Neural cell (in vitro differentiated cells): ENCODE measurements at regions not wholly inside any gene's neighbourhood (a gene's known extent, or its start where the extent isn't known, plus 50 kb on each side); places are given as distances from the start of the nearest gene placed in this dataset.

Source experiments
- H2AFZ ChIP-seq: fragments of 200-600, 300-800 bp; sonication (generic), shearing (Covaris generic); 2 replicates; pipeline ENCODE4 v1.6.0; 2014; ENCODE audit warnings: low read depth, mild to moderate bottlenecking, antibody characterized with exemption, low read length, moderate library complexity
- H3F3A ChIP-seq: fragments of 200-600 bp; shearing (Covaris generic); 2 replicates; pipeline ENCODE4 v1.6.1; 2016; ENCODE audit warnings: mild to moderate bottlenecking, moderate library complexity, mixed read lengths, antibody characterized with exemption, low read length; ENCODE audit not compliant: insufficient read depth, poor library complexity, severe bottlenecking
- H3K27ac ChIP-seq: fragments of 200-600, 300-800 bp; sonication (generic), shearing (Covaris generic); 2 replicates; pipeline ENCODE4 v1.5.1; 2014; ENCODE audit warnings: mild to moderate bottlenecking, low read length, moderate library complexity
- H3K27me3 ChIP-seq: fragments of 300-800, 200-600 bp; sonication (generic), shearing (Covaris generic); 2 replicates; pipeline ENCODE4 v1.6.0; 2014; ENCODE audit warnings: mild to moderate bottlenecking, low read depth, low read length, moderate library complexity; ENCODE audit not compliant: insufficient read depth
- H3K36me3 ChIP-seq: fragments of 300-800, 200-600 bp; sonication (generic), shearing (Covaris generic); 2 replicates; pipeline ENCODE4 v1.5.1; 2014; ENCODE audit warnings: mild to moderate bottlenecking, antibody characterized with exemption, low read length, moderate library complexity; ENCODE audit not compliant: insufficient read depth
- H3K4me2 ChIP-seq: fragments of 300-800, 200-600 bp; sonication (generic), shearing (Covaris generic); 2 replicates; pipeline ENCODE4 v1.6.0; 2014; ENCODE audit warnings: mild to moderate bottlenecking, low read length
- H3K4me3 ChIP-seq: fragments of 300-800, 200-600 bp; sonication (generic), shearing (Covaris generic); 2 replicates; pipeline ENCODE4 v1.5.1; 2014; ENCODE audit warnings: mild to moderate bottlenecking, low read length, moderate library complexity
- H3K79me2 ChIP-seq: fragments of 200-600 bp; shearing (Covaris generic); replicated peaks from 2 replicates; pipeline ENCODE4 v1.6.0; 2014; ENCODE audit warnings: mild to moderate bottlenecking, low read length, moderate library complexity; ENCODE audit not compliant: insufficient read depth
- H3K9ac ChIP-seq: fragments of 300-800, 200-600 bp; sonication (generic), shearing (Covaris generic); 2 replicates; pipeline ENCODE4 v1.6.1; 2016; ENCODE audit warnings: mild to moderate bottlenecking, low read length, mixed read lengths
- H3K9me2 ChIP-seq: fragments of 200-600 bp; shearing (Covaris generic); 2 replicates; pipeline ENCODE4 v1.6.1; 2016; ENCODE audit warnings: mild to moderate bottlenecking, low read length, mixed read lengths; ENCODE audit not compliant: insufficient read depth
- H3K9me3 ChIP-seq: fragments of 200-600, 300-800 bp; sonication (generic), shearing (Covaris generic); 2 replicates; pipeline ENCODE4 v1.6.1; 2016; ENCODE audit warnings: mild to moderate bottlenecking, mixed run types, low read length, moderate library complexity, mixed read lengths
- H4K20me1 ChIP-seq: fragments of 200-600 bp; shearing (Covaris generic); 2 replicates; pipeline ENCODE4 v1.6.1; 2016; ENCODE audit warnings: mild to moderate bottlenecking, mixed run types; ENCODE audit not compliant: insufficient read depth
- CTCF ChIP-seq: fragments of 450-650 bp; IDR thresholded peaks from 2 replicates; pipeline ENCODE4 v1.5.1; 2014; ENCODE audit warnings: antibody characterized with exemption, mild to moderate bottlenecking, moderate library complexity; ENCODE audit not compliant: poor library complexity, severe bottlenecking
- EP300 ChIP-seq: fragments of 450-650 bp; conservative IDR thresholded peaks from 2 replicates; pipeline ENCODE4 v1.6.1; 2014; ENCODE audit warnings: antibody characterized with exemption, mild to moderate bottlenecking, moderate library complexity; ENCODE audit not compliant: poor library complexity, severe bottlenecking
- EZH2 ChIP-seq: fragments of 200-600, 300-800 bp; shearing (Covaris generic), sonication (generic); IDR thresholded peaks from 2 replicates; pipeline ENCODE4 v1.6.1; 2014; ENCODE audit warnings: antibody characterized with exemption, low read length, borderline replicate concordance, mild to moderate bottlenecking; ENCODE audit not compliant: insufficient read depth, poor library complexity, severe bottlenecking
- MXI1 ChIP-seq: fragments of 450-650 bp; conservative IDR thresholded peaks from 2 replicates; pipeline ENCODE4 v1.6.1; 2014; ENCODE audit warnings: antibody characterized with exemption, mild to moderate bottlenecking; ENCODE audit not compliant: poor library complexity, severe bottlenecking
- POLR2AphosphoS5 ChIP-seq: IDR thresholded peaks from 2 replicates; pipeline ENCODE4 v1.6.1; 2012
- RAD21 ChIP-seq: fragments of 450-650 bp; conservative IDR thresholded peaks from 2 replicates; pipeline ENCODE4 v1.6.1; 2014; ENCODE audit warnings: antibody characterized with exemption, mild to moderate bottlenecking, moderate library complexity
- REST ChIP-seq: IDR thresholded peaks from 2 replicates; pipeline ENCODE4 v1.6.1; 2012; ENCODE audit warnings: borderline replicate concordance
- SMC3 ChIP-seq: fragments of 450-650 bp; conservative IDR thresholded peaks from 2 replicates; pipeline ENCODE4 v1.6.1; 2014; ENCODE audit warnings: antibody characterized with exemption, mild to moderate bottlenecking, moderate library complexity; ENCODE audit not compliant: poor library complexity
- TAF1 ChIP-seq: IDR thresholded peaks from 2 replicates; pipeline ENCODE4 v1.6.1; 2012; ENCODE audit warnings: low read depth

- Histone ChIP-seq H4K20me1 (no peaks in the 10 kb centered on the region), H3K79me2 (no peaks in the 10 kb centered on the region), H3K4me2 (no peak overlapping the region), H3K27me3 (no peaks in the 10 kb centered on the region), H3K9ac (no peak overlapping the region), H3K4me3 (no peak overlapping the region), H3F3A (no peaks in the 10 kb centered on the region), H3K9me3 (no peaks in the 10 kb centered on the region), H3K27ac (no peak overlapping the region), H3K9me2 (no peaks in the 10 kb centered on the region), H3K36me3 (no peaks in the 10 kb centered on the region), H2AFZ (no peak overlapping the region)
- TF ChIP-seq RAD21 (no peak), TAF1 (no peak), REST (no peak), EZH2 (no peak), MXI1 (no peak), SMC3 (no peak), CTCF (no peak), POLR2AphosphoS5 (no peak), EP300 (no peak)
These were observed 84.2 kb downstream of the FOXF2 start for GRCh38 chr6:1473598-1473997.

- Histone ChIP-seq H3K9ac (no peak overlapping the region), H3K9me2 (no peaks in the 10 kb centered on the region), H3K4me2 (no peak overlapping the region), H2AFZ (no peak overlapping the region), H4K20me1 (no peaks in the 10 kb centered on the region), H3K27ac (no peak overlapping the region), H3K79me2 (no peaks in the 10 kb centered on the region), H3K36me3 (no peaks in the 10 kb centered on the region), H3F3A (no peaks in the 10 kb centered on the region), H3K27me3 (no peaks in the 10 kb centered on the region), H3K9me3 (no peaks in the 10 kb centered on the region), H3K4me3 (no peak overlapping the region)
- no peak for TF ChIP-seq REST
- TF ChIP-seq POLR2AphosphoS5: no peak
- no peak for TF ChIP-seq EZH2
- TF ChIP-seq SMC3: no peak
- TF ChIP-seq MXI1: no peak
- TF ChIP-seq CTCF: no peak
- no peak for TF ChIP-seq EP300
- no peak for TF ChIP-seq TAF1
These were observed 84.8 kb downstream of the FOXF2 start for GRCh38 chr6:1474205-1474604.
